ENCODE measurements at regions not wholly inside any gene's neighbourhood (a gene's known extent, or its start where the extent isn't known, plus 50 kb on each side); places are given as distances from the start of the nearest gene placed in this dataset.

DNA sequence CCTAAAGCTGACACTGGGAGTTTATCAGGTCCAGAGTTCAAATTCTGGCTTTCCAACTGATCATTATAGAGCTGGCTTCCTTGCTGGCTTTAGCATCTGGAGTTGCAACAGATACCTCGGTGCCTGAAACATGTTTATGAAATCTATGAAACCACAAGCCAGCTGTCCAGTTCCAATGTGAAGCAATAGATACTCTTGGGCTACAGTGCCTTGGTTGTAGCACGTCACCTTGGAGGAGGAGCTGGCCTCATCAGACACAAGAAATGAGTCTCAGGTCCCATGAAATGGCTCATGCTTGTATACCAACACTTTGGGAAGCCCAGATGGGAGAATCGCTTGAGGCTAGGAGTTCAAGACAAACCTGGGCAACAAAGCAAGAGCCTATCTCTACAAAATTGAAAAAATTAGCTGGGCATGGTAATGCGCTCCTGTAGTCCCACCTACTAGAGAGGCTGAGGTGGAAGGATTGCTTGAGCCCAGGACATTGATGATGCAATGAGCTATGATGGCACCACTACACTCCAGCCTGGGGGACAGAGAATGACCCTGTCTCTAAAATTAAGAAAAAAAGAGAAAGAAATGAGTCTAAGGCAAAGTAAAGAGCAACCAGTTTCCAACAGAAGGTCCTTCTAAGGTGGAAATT, 132.5 kb upstream of the ZNF648 start:
- Histone ChIP-seq H3K27me3 (no peaks in the 10 kb centered on the region), H3K4me3 (no peak overlapping the region), H3K9me3 (no peaks in the 10 kb centered on the region), H3K36me3 (no peaks in the 10 kb centered on the region), H3K27ac (no peak overlapping the region), H3K4me1 (peaks cover 0 to 28% (median 8%) of the 10 kb centered on the region in 12 donors)
- DNase-seq (peak in 1 of 5 donors; percentile 53), ATAC-seq (peak in 3 of 4 donors; percentile 47 to 89 (median 79))
- 87 to 98% (median 92%) methylated on average over 4 of the region's 4 CpGs for WGBS, 4 donors
- TF ChIP-seq, protein P1, sequence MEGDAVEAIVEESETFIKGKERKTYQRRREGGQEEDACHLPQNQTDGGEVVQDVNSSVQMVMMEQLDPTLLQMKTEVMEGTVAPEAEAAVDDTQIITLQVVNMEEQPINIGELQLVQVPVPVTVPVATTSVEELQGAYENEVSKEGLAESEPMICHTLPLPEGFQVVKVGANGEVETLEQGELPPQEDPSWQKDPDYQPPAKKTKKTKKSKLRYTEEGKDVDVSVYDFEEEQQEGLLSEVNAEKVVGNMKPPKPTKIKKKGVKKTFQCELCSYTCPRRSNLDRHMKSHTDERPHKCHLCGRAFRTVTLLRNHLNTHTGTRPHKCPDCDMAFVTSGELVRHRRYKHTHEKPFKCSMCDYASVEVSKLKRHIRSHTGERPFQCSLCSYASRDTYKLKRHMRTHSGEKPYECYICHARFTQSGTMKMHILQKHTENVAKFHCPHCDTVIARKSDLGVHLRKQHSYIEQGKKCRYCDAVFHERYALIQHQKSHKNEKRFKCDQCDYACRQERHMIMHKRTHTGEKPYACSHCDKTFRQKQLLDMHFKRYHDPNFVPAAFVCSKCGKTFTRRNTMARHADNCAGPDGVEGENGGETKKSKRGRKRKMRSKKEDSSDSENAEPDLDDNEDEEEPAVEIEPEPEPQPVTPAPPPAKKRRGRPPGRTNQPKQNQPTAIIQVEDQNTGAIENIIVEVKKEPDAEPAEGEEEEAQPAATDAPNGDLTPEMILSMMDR (IDR thresholded peaks at IDR 0.05): no peak
- intact Hi-C loops (cut with DNase I): no loop called here

DNA sequence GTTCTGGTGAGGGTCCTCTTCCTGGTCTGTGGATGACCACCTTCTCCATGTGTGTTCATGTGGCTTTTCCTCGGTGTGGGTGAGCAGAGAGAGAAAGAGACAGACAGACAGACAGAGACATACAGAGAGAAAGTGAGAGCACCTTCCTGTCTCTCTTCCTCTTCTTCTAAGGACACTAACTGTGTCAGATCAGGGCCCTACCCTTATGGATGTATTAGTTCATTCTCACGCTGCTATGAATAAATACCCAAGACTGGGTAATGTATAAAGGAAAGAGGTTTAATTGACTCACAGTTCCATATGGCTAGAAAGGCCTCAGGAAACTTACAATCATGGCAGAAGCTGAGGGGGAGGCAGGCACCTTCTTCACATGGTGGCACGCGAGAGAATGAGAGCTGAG, 131.5 kb upstream of the ZNF648 start:
- ATAC-seq (no peak), DNase-seq (no peak)
- H3K27me3 ChIP-seq: no peaks in the 10 kb centered on the region
- H3K4me3 ChIP-seq: no peak overlapping the region
- H3K36me3 ChIP-seq: no peaks in the 10 kb centered on the region
- TF ChIP-seq, protein P1 (IDR thresholded peaks at IDR 0.05): no peak
- TF ChIP-seq POLR2A (IDR thresholded peaks at IDR 0.05): no peak
- no peaks in the 10 kb centered on the region for H3K9me3 ChIP-seq
- H3K4me1 ChIP-seq: peaks cover 0 to 21% (median 7%) of the 10 kb centered on the region in 12 donors
- 93 to 94% (median 93%) methylated on average over 4 of the region's 4 CpGs for WGBS, 4 donors
- H3K27ac ChIP-seq: no peak overlapping the region
- intact Hi-C loops (cut with DNase I): no loop called here

DNA sequence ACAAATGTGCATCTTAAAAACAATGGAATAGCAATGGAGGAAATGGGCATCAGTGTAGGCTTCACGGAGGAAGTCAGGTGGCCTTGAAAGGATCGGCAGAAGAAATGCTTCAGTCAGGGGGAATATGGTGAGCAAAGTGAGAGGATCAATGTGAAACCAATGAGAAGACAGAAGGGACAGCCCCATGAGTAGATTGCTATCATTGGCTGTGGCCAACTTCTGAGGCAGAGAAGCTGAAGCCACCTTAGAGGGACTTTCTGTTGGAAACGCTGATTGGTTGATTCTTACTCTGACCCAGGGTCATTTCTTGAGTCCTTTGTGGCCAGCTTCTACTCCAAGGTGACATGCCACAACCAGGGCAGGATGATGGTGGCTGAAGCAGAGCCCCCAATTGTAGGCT, 130.7 kb upstream of the ZNF648 start:
- Histone ChIP-seq H3K9me3 (no peaks in the 10 kb centered on the region), H3K36me3 (no peaks in the 10 kb centered on the region), H3K27ac (no peak overlapping the region), H3K4me3 (no peak overlapping the region), H3K4me1 (peaks cover 0 to 14% (median 2%) of the 10 kb centered on the region in 12 donors), H3K27me3 (no peaks in the 10 kb centered on the region)
- WGBS, 4 donors: 74 to 82% (median 78%) methylated on average over 3 of the region's 3 CpGs
- intact Hi-C loops (cut with DNase I): no loop called here
- DNase-seq: no peak
- ATAC-seq: no peak
- no peak for TF ChIP-seq POLR2A (IDR thresholded peaks at IDR 0.05)
- TF ChIP-seq, protein P1 (IDR thresholded peaks at IDR 0.05): no peak

DNA sequence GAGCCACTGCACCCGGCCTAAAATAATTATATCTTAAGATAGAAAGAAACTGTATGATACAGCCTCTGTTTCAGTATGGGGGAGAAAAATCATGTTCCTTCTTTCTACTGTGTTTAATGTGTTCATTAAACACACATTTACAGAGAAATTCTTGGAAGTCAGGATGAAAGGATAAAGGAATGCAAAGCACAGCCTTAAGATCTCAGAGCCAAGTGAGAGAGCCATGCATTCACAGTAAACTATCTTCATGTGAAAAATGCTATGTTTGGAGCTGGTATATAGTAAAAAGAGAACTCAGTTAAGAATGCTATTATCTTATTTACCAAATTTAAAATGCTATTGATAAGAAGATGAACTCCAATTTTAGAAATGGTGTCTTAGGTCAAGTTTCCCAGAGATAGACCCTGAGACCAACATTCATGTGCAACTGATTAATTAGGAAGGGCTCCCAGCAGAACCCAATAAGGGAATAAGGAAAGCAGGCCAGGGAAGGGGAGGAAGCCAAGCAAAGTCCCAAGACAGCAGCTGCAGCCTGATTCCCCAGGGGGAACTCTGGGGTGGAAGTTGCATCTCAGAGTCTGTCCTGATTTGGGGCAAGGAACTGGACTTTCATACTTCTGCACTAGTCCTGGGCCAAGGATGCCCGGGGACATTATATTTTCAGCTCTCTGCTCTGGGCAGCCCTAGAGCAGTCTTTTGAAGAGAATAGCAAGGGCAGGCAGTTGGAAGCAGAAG, 130.0 kb upstream of the ZNF648 start:
- no peak for TF ChIP-seq POLR2A (IDR thresholded peaks at IDR 0.05)
- TF ChIP-seq, protein P1 (IDR thresholded peaks at IDR 0.05): no peak
- Histone ChIP-seq H3K4me3 (no peak overlapping the region), H3K4me1 (peaks cover 0 to 7% (median 0%) of the 10 kb centered on the region in 12 donors), H3K9me3 (no peaks in the 10 kb centered on the region), H3K36me3 (no peaks in the 10 kb centered on the region), H3K27ac (no peak overlapping the region), H3K27me3 (no peaks in the 10 kb centered on the region)
- WGBS, 4 donors: 77 to 96% (median 87%) methylated on average over 2 of the region's 2 CpGs
- ATAC-seq: no peak
- peak in 2 of 5 donors; percentile 28 to 51 for DNase-seq
- intact Hi-C loops (cut with DNase I): no loop called here

Measured in heart left ventricle (tissue), 16 donors.